ENCODE measurements at regions not wholly inside any gene's neighbourhood (a gene's known extent, or its start where the extent isn't known, plus 50 kb on each side); places are given as distances from the start of the nearest gene placed in this dataset.
"Not testable (repeated sequence)": the region's sequence is repeated elsewhere in the genome, so short reads cannot be mapped to it uniquely, and the experiment has no call there.

DNA sequence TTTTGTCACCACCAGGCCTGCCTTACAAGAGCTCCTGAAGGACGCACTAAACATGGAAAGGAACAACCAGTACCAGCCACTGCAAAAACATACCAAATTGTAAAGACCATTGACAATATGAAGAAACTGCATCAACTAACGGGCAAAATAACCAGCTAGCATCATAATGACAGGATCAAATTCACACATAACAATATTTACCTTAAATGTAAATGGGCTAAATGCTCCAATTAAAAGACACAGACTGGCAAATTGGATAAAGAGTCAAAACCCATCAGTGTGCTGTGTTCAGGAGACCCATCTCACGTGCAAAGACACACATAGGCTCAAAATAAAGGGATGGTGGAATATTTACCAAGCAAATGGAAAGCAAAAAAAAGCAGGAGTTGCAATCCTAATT, 99.1 kb downstream of the JRKL start:
- in situ Hi-C loops (cut with MboI); CTCF ChIA-PET; BruUV-seq (replicated peaks): not testable (repeated sequence)

DNA sequence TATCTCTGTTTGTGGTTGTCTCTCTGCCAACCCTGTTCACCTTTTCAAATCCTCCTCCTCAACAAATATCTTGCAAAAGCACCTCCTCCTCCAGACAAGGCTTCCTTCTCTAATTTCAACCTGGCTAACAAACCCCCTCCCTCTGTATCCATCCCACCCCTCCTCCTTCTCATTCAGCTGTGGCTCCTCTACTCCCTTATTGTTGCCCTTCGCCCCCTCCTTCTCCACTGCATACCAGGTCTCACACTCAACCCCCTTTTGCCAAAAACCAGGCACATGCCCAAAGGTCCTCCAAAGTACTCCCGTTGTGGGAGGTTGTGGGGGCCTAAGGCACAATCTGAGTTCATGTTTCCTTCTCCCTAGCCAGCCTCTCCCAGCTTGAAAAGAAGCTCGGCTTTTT, 110.6 kb downstream of the JRKL start:
- H4K20me1 ChIP-seq (ENCODE audit: control insufficient read depth, insufficient read depth): no peaks in the 10 kb centered on the region
- POLR2A ChIA-PET: no interaction called here
- no peaks in the 10 kb centered on the region for H3K9me3 ChIP-seq (replicated peaks; ENCODE audit: control insufficient read depth, insufficient read depth, low read length)
- RAD21 ChIA-PET (ENCODE audit: unreplicated experiment): no interaction called here
- SMC1A ChIA-PET (ENCODE audit: uncharacterized antibody, unreplicated experiment): no interaction called here
- H2AFZ ChIP-seq (ENCODE audit: control insufficient read depth, low read depth, low read length): no peak overlapping the region
- CTCF ChIA-PET: no interaction called here
- in situ Hi-C loops (cut with MboI): no loop called here
- BruUV-seq (replicated peaks): no TSS peak
- H3K4me2 ChIP-seq (ENCODE audit: control insufficient read depth, insufficient read depth): no peak overlapping the region
- 0% methylated on average over 3 of the region's 3 CpGs for WGBS (ENCODE audit: insufficient coverage, insufficient replicate concordance, low lambda C conversion rate, missing lambda C conversion rate)
- H3K27me3 ChIP-seq (replicated peaks in 1 of 2; ENCODE audit: control insufficient read depth in 2 of 2, insufficient read depth in 2 of 2, low read length in 1 of 2): no peaks in the 10 kb centered on the region
- no peaks in the 10 kb centered on the region for H3K79me2 ChIP-seq (ENCODE audit: control insufficient read depth, insufficient read depth, low read length)
- ATAC-seq (no peak), FAIRE-seq (no peak), DNase-seq (ENCODE audit: low read depth, low spot score) (no peak)
- no peak overlapping the region for H3K9ac ChIP-seq (ENCODE audit: control insufficient read depth, insufficient read depth, low read length)
- TF ChIP-seq DPF2 (IDR thresholded peaks at IDR 0.05) (no peak), TCF12 (IDR thresholded peaks at IDR 0.05; ENCODE audit: low read depth, low read length) (no peak), CBX5 (IDR thresholded peaks at IDR 0.05; ENCODE audit: low read depth) (no peak), RUNX3 (IDR thresholded peaks at IDR 0.05; ENCODE audit: low read length) (no peak)
- intact Hi-C loops (cut with micrococcal nuclease; ENCODE audit: unreplicated experiment): no loop called here
- H3K4me3 ChIP-seq: no peak overlapping the region
- no peaks in the 10 kb centered on the region for H3K4me1 ChIP-seq (ENCODE audit: control insufficient read depth, insufficient read depth, low read length)
- no peaks in the 10 kb centered on the region for H3K36me3 ChIP-seq (ENCODE audit: control insufficient read depth in 2 of 2, insufficient read depth in 2 of 2, low read length in 1 of 2)
- no peak overlapping the region for H3K27ac ChIP-seq (ENCODE audit: control insufficient read depth, insufficient read depth)

More for the DNA sequence above, 99.1 kb downstream of the JRKL start:
- intact Hi-C loops (cut with micrococcal nuclease; ENCODE audit: unreplicated experiment); DNase-seq (ENCODE audit: low read depth, low spot score); ATAC-seq; H4K20me1 ChIP-seq (ENCODE audit: control insufficient read depth, insufficient read depth); H3K79me2 ChIP-seq (ENCODE audit: control insufficient read depth, insufficient read depth, low read length); H3K27me3 ChIP-seq (replicated peaks in 1 of 2; ENCODE audit: control insufficient read depth in 2 of 2, insufficient read depth in 2 of 2, low read length in 1 of 2); POLR2A ChIA-PET; RAD21 ChIA-PET (ENCODE audit: unreplicated experiment); H2AFZ ChIP-seq (ENCODE audit: control insufficient read depth, low read depth, low read length); H3K4me3 ChIP-seq; H3K4me2 ChIP-seq (ENCODE audit: control insufficient read depth, insufficient read depth); H3K9me3 ChIP-seq (replicated peaks; ENCODE audit: control insufficient read depth, insufficient read depth, low read length); H3K27ac ChIP-seq (ENCODE audit: control insufficient read depth, insufficient read depth); FAIRE-seq; H3K4me1 ChIP-seq (ENCODE audit: control insufficient read depth, insufficient read depth, low read length); H3K9ac ChIP-seq (ENCODE audit: control insufficient read depth, insufficient read depth, low read length); H3K36me3 ChIP-seq (ENCODE audit: control insufficient read depth in 2 of 2, insufficient read depth in 2 of 2, low read length in 1 of 2): not testable (repeated sequence)
- SMC1A ChIA-PET (ENCODE audit: uncharacterized antibody, unreplicated experiment): interaction anchor here (0.6 kb wide), 1 partner anchor 31 kb away, joined by 3 read pairs; no protein-coding TSS in a partner anchor
- 13% methylated on average over 3 of the region's 3 CpGs for WGBS (ENCODE audit: insufficient coverage, insufficient replicate concordance, low lambda C conversion rate, missing lambda C conversion rate)

Measured in GM12878 (cell line).